ENCODE measurements at regions not wholly inside any gene's neighbourhood (a gene's known extent, or its start where the extent isn't known, plus 50 kb on each side); places are given as distances from the start of the nearest gene placed in this dataset.
"Not testable (repeated sequence)": the region's sequence is repeated elsewhere in the genome, so short reads cannot be mapped to it uniquely, and the experiment has no call there.

GRCh38 chr12:128111951-128112350 is 155.0 kb upstream of the TMEM132C start:
- no peak for DNase-seq

- not testable (repeated sequence) for DNase-seq
Observed at GRCh38 chr12:128113250-128113649, 153.7 kb upstream of the TMEM132C start.

GRCh38 chr12:128114485-128114884 is 152.5 kb upstream of the TMEM132C start:
- no peak for DNase-seq

DNA sequence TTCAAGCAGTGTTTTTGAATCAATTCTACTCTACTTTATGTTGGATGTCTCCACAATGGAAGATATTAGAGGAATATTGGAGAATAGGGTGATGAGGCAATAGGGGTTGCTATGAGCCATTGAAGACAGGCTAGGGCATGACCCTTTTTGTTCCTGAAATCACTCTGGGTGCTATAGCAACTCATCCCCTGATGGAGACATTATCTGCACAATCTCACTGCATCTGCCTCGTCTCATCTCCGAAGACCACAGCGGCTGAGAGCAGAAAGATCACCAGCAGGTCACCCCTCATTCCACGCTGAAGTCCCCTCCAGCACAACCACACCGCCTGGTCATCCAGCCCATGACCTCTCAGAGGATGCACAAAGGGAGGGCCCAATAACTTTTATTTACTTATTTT is 150.4 kb upstream of the TMEM132C start:
- no peak for DNase-seq

GRCh38 chr12:128120035-128120434 is 146.9 kb upstream of the TMEM132C start:
- no peak for DNase-seq

DNA sequence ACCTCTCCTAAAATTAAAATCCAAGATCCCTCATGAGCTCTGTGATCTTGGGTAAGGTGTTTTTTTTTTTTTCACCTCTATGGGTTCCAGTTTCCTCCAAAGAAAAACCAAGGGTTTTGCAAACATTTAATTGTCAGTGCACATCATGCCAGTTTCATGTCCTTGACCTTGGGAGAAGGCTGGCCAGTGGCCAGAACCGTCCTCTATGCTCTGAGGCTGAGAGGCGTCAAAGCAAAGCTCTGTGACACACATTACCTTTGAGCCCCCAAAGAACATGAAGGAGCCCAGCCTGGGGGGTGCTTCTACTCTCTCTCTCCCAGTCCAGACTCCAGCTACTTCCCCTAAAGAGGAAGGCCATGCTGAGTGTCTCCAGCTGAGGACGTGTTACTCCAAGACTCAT is 145.5 kb upstream of the TMEM132C start:
- DNase-seq: no peak

DNA sequence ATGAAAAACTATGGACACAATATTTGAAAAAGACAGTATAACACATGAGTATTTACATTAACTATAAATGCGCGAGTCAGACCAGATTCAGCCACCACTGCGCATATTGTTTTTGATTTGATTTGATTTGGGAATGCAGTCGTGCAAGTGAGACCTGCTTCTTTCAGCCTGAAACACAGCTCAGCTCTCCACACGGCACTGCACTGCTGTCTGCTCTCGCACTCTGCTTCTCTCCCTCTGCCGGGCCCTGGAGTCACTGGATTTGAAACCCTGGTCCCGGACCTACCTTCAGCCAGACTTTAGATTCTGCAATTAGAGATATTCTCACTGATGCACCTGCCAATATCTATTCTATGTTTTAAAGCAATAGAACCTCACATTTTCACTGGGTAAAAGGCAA is 143.9 kb upstream of the TMEM132C start:
- no peak for DNase-seq

GRCh38 chr12:128131955-128132354 is 135.0 kb upstream of the TMEM132C start:
- DNase-seq: no peak

- DNase-seq: no peak
Observed at GRCh38 chr12:128133321-128134073, 133.5 kb upstream of the TMEM132C start.

- no peak for DNase-seq
Observed at GRCh38 chr12:128137140-128137539, 129.8 kb upstream of the TMEM132C start.

- DNase-seq: no peak
Observed at GRCh38 chr12:128138125-128138524, 128.8 kb upstream of the TMEM132C start.

- no peak for DNase-seq
Observed at GRCh38 chr12:128140551-128140950, 126.4 kb upstream of the TMEM132C start.

GRCh38 chr12:128150961-128151360 is 116.0 kb upstream of the TMEM132C start:
- no peak for DNase-seq

DNA sequence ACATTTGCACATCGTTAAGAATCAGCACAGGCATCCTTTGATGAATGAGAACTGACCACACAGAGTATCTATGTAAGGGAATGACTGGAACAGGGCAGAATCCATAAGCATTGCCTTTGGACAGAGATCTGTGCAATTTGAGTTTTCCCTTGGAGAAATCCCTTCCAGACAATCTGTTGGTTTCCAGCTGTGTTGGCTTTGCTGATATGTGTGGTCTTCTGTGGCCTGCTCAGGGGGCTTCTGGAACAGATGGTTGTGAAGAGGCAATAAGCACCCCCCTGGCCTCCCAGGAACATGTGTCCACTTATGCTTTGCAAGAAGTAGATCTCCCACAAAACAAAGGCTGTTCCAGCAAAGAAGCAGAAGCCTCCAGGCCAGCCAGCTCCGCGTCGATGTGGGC is 111.4 kb upstream of the TMEM132C start:
- no peak for DNase-seq

- DNase-seq: no peak
Observed at GRCh38 chr12:128163086-128163485, 103.9 kb upstream of the TMEM132C start.

- DNase-seq: no peak
Observed at GRCh38 chr12:128164533-128164932, 102.4 kb upstream of the TMEM132C start.

DNA sequence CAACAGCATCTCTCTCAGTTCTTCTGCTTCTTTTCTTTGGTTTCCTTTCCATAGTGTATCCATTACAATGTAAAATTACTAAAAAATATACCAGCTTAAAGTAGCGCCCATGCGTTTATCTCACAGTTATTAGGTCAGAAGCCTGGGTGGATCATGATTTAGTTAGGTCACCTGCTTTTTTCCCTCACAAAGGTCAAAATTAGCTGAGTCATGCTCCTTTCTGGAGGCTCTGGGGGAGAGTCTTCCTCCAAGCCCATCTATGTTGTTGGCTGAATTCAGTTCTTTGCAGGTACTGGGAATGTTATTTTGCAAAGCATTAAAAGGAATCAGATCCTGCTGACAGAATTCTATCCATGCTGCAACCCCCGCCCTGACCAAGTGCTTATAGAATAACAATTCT is 101.6 kb upstream of the TMEM132C start:
- DNase-seq: no peak

DNA sequence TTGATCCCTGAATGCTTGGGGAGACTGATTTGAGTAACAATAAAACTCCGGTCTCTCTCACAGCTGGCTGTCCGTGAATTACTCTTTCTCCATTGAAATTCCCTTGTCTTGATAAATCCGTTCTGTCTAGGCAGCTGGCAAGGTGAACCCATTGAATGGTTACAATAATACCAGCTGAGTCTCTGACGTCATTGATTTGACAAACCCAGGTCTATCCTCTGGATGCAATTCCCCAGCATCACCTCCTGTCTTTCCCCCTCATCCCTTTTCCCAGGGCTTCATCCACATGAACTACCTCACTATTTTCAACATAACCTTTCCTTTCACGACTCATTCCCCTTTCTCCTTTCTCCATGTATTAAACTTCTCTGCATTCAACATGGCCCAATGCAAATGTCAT is 98.7 kb upstream of the TMEM132C start:
- DNase-seq: no peak

- DNase-seq: no peak
Observed at GRCh38 chr12:128170181-128170580, 96.8 kb upstream of the TMEM132C start.

- no peak for DNase-seq
Observed at GRCh38 chr12:128178565-128178964, 88.4 kb upstream of the TMEM132C start.

GRCh38 chr12:128178966-128179365 is 88.0 kb upstream of the TMEM132C start:
- no peak for DNase-seq

DNA sequence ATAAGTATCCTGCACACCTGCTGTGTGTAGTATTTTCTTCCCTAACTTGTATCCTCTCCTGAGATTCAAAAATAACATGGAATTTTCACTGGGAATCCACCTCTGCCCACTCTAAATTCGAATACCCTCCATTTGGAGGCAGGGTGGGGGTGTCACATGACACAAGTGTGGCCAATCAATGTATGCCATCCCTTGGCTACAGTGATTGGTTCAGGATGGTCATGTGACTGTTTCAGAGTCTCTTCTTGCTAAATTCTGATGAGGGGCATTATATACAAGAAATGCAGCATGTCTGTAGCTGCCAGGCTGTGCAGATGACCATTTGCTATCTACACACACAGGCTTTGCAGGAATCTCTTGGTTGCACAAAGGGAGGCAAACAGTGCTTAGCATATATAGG is 86.8 kb upstream of the TMEM132C start:
- no peak for DNase-seq

- no peak for DNase-seq
Observed at GRCh38 chr12:128190052-128190451, 76.9 kb upstream of the TMEM132C start.

DNA sequence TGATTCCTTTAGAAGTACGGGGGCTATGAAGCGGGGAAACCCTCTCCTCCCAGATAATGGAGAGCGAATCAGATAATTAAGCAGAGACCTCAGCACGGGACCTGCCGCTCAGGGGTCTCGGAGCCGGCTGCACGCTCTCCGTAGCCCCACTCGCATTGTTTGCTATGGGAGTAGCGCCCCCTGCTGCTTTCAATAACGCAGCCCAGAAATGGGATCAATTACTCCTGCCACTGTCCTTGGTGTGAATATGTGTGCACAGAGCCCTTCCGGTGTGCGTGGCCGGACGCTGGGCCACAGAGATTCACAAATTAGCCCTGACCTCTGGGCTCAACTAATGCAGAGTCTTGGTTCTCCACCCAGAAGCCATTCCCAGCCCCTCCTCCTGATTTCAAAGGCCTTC is 76.4 kb upstream of the TMEM132C start:
- DNase-seq: no peak

- no peak for DNase-seq
Observed at GRCh38 chr12:128191380-128191779, 75.6 kb upstream of the TMEM132C start.

All from CD4-positive, alpha-beta T cell treated with Interleukin-4 for 1 hour (primary cell).